ENCODE measurements at regions not wholly inside any gene's neighbourhood (a gene's known extent, or its start where the extent isn't known, plus 50 kb on each side); places are given as distances from the start of the nearest gene placed in this dataset.

GRCh38 chr20:52540509-52540908 is 348.9 kb upstream of the ZFP64 start:
- DNase-seq = no peak
- Histone ChIP-seq H3K4me3 (ENCODE audit: insufficient read depth, low read depth, low read length, poor library complexity, severe bottlenecking) (no peak overlapping the region), H3K4me1 (ENCODE audit: control insufficient read depth, insufficient read depth, low read length, poor library complexity, severe bottlenecking) (no peaks in the 10 kb centered on the region), H3K9me3 (ENCODE audit: control insufficient read depth, low read length) (no peaks in the 10 kb centered on the region), H3K36me3 (ENCODE audit: control insufficient read depth, insufficient read depth, low read length) (no peaks in the 10 kb centered on the region), H3K27ac (ENCODE audit: insufficient read depth, low read length, poor library complexity, severe bottlenecking) (no peak overlapping the region), H3K27me3 (replicated peaks; ENCODE audit: control insufficient read depth, insufficient read depth, low read length, poor library complexity, severe bottlenecking) (peaks cover 3% of the 10 kb centered on the region)

GRCh38 chr20:52539891-52540290 is 348.3 kb upstream of the ZFP64 start:
- no peak overlapping the region for H3K27ac ChIP-seq (ENCODE audit: insufficient read depth, low read length, poor library complexity, severe bottlenecking)
- no peak for DNase-seq
- H3K4me1 ChIP-seq (ENCODE audit: control insufficient read depth, insufficient read depth, low read length, poor library complexity, severe bottlenecking) = no peaks in the 10 kb centered on the region
- peaks cover 3% of the 10 kb centered on the region for H3K27me3 ChIP-seq (replicated peaks; ENCODE audit: control insufficient read depth, insufficient read depth, low read length, poor library complexity, severe bottlenecking)
- no peaks in the 10 kb centered on the region for H3K36me3 ChIP-seq (ENCODE audit: control insufficient read depth, insufficient read depth, low read length)
- no peak overlapping the region for H3K4me3 ChIP-seq (ENCODE audit: insufficient read depth, low read depth, low read length, poor library complexity, severe bottlenecking)
- no peaks in the 10 kb centered on the region for H3K9me3 ChIP-seq (ENCODE audit: control insufficient read depth, low read length)

- no peaks in the 10 kb centered on the region for H3K27me3 ChIP-seq (replicated peaks; ENCODE audit: control insufficient read depth, insufficient read depth, low read length, poor library complexity, severe bottlenecking)
- no peak for DNase-seq
- no peaks in the 10 kb centered on the region for H3K4me1 ChIP-seq (ENCODE audit: control insufficient read depth, insufficient read depth, low read length, poor library complexity, severe bottlenecking)
- no peaks in the 10 kb centered on the region for H3K9me3 ChIP-seq (ENCODE audit: control insufficient read depth, low read length)
- H3K27ac ChIP-seq (ENCODE audit: insufficient read depth, low read length, poor library complexity, severe bottlenecking) = no peak overlapping the region
- H3K4me3 ChIP-seq (ENCODE audit: insufficient read depth, low read depth, low read length, poor library complexity, severe bottlenecking) = no peak overlapping the region
- no peaks in the 10 kb centered on the region for H3K36me3 ChIP-seq (ENCODE audit: control insufficient read depth, insufficient read depth, low read length)
Observed at GRCh38 chr20:52536841-52537400, 345.3 kb upstream of the ZFP64 start.

- H3K27ac ChIP-seq (ENCODE audit: insufficient read depth, low read length, poor library complexity, severe bottlenecking) = no peak overlapping the region
- no peaks in the 10 kb centered on the region for H3K4me1 ChIP-seq (ENCODE audit: control insufficient read depth, insufficient read depth, low read length, poor library complexity, severe bottlenecking)
- DNase-seq = no peak
- H3K9me3 ChIP-seq (ENCODE audit: control insufficient read depth, low read length) = no peaks in the 10 kb centered on the region
- H3K27me3 ChIP-seq (replicated peaks; ENCODE audit: control insufficient read depth, insufficient read depth, low read length, poor library complexity, severe bottlenecking) = no peaks in the 10 kb centered on the region
- H3K4me3 ChIP-seq (ENCODE audit: insufficient read depth, low read depth, low read length, poor library complexity, severe bottlenecking) = no peak overlapping the region
- H3K36me3 ChIP-seq (ENCODE audit: control insufficient read depth, insufficient read depth, low read length) = no peaks in the 10 kb centered on the region
Observed at GRCh38 chr20:52536040-52536439, 344.5 kb upstream of the ZFP64 start.

- Histone ChIP-seq H3K36me3 (ENCODE audit: control insufficient read depth, insufficient read depth, low read length) (no peaks in the 10 kb centered on the region), H3K9me3 (ENCODE audit: control insufficient read depth, low read length) (no peaks in the 10 kb centered on the region), H3K27me3 (replicated peaks; ENCODE audit: control insufficient read depth, insufficient read depth, low read length, poor library complexity, severe bottlenecking) (no peaks in the 10 kb centered on the region), H3K27ac (ENCODE audit: insufficient read depth, low read length, poor library complexity, severe bottlenecking) (no peak overlapping the region), H3K4me3 (ENCODE audit: insufficient read depth, low read depth, low read length, poor library complexity, severe bottlenecking) (no peak overlapping the region), H3K4me1 (ENCODE audit: control insufficient read depth, insufficient read depth, low read length, poor library complexity, severe bottlenecking) (no peaks in the 10 kb centered on the region)
- no peak for DNase-seq
Observed at GRCh38 chr20:52534616-52535015, 343.0 kb upstream of the ZFP64 start.

GRCh38 chr20:52533401-52533800 is 341.8 kb upstream of the ZFP64 start:
- Histone ChIP-seq H3K4me1 (ENCODE audit: control insufficient read depth, insufficient read depth, low read length, poor library complexity, severe bottlenecking) (no peaks in the 10 kb centered on the region), H3K27me3 (replicated peaks; ENCODE audit: control insufficient read depth, insufficient read depth, low read length, poor library complexity, severe bottlenecking) (no peaks in the 10 kb centered on the region), H3K27ac (ENCODE audit: insufficient read depth, low read length, poor library complexity, severe bottlenecking) (no peak overlapping the region), H3K4me3 (ENCODE audit: insufficient read depth, low read depth, low read length, poor library complexity, severe bottlenecking) (no peak overlapping the region), H3K36me3 (ENCODE audit: control insufficient read depth, insufficient read depth, low read length) (no peaks in the 10 kb centered on the region), H3K9me3 (ENCODE audit: control insufficient read depth, low read length) (no peaks in the 10 kb centered on the region)
- no peak for DNase-seq

GRCh38 chr20:52532674-52533073 is 341.1 kb upstream of the ZFP64 start:
- H3K4me3 ChIP-seq (ENCODE audit: insufficient read depth, low read depth, low read length, poor library complexity, severe bottlenecking) = no peak overlapping the region
- H3K36me3 ChIP-seq (ENCODE audit: control insufficient read depth, insufficient read depth, low read length) = no peaks in the 10 kb centered on the region
- H3K27ac ChIP-seq (ENCODE audit: insufficient read depth, low read length, poor library complexity, severe bottlenecking) = no peak overlapping the region
- H3K4me1 ChIP-seq (ENCODE audit: control insufficient read depth, insufficient read depth, low read length, poor library complexity, severe bottlenecking) = no peaks in the 10 kb centered on the region
- no peak for DNase-seq
- no peaks in the 10 kb centered on the region for H3K9me3 ChIP-seq (ENCODE audit: control insufficient read depth, low read length)
- H3K27me3 ChIP-seq (replicated peaks; ENCODE audit: control insufficient read depth, insufficient read depth, low read length, poor library complexity, severe bottlenecking) = no peaks in the 10 kb centered on the region

GRCh38 chr20:52530571-52530970 is 339.0 kb upstream of the ZFP64 start:
- no peak for DNase-seq
- Histone ChIP-seq H3K9me3 (ENCODE audit: control insufficient read depth, low read length) (no peaks in the 10 kb centered on the region), H3K4me1 (ENCODE audit: control insufficient read depth, insufficient read depth, low read length, poor library complexity, severe bottlenecking) (no peaks in the 10 kb centered on the region), H3K27ac (ENCODE audit: insufficient read depth, low read length, poor library complexity, severe bottlenecking) (no peak overlapping the region), H3K27me3 (replicated peaks; ENCODE audit: control insufficient read depth, insufficient read depth, low read length, poor library complexity, severe bottlenecking) (no peaks in the 10 kb centered on the region), H3K36me3 (ENCODE audit: control insufficient read depth, insufficient read depth, low read length) (no peaks in the 10 kb centered on the region), H3K4me3 (ENCODE audit: insufficient read depth, low read depth, low read length, poor library complexity, severe bottlenecking) (no peak overlapping the region)

GRCh38 chr20:52529826-52530225 is 338.2 kb upstream of the ZFP64 start:
- no peak overlapping the region for H3K4me3 ChIP-seq (ENCODE audit: insufficient read depth, low read depth, low read length, poor library complexity, severe bottlenecking)
- no peak for DNase-seq

GRCh38 chr20:52524861-52525260 is 333.3 kb upstream of the ZFP64 start:
- no peaks in the 10 kb centered on the region for H3K9me3 ChIP-seq (ENCODE audit: control insufficient read depth, low read length)
- no peak overlapping the region for H3K27ac ChIP-seq (ENCODE audit: insufficient read depth, low read length, poor library complexity, severe bottlenecking)
- no peaks in the 10 kb centered on the region for H3K36me3 ChIP-seq (ENCODE audit: control insufficient read depth, insufficient read depth, low read length)
- no peak for DNase-seq
- no peaks in the 10 kb centered on the region for H3K4me1 ChIP-seq (ENCODE audit: control insufficient read depth, insufficient read depth, low read length, poor library complexity, severe bottlenecking)
- no peaks in the 10 kb centered on the region for H3K27me3 ChIP-seq (replicated peaks; ENCODE audit: control insufficient read depth, insufficient read depth, low read length, poor library complexity, severe bottlenecking)
- no peak overlapping the region for H3K4me3 ChIP-seq (ENCODE audit: insufficient read depth, low read depth, low read length, poor library complexity, severe bottlenecking)

More at GRCh38 chr20:52529826-52530225, 338.2 kb upstream of the ZFP64 start:
- no peaks in the 10 kb centered on the region for H3K9me3 ChIP-seq (ENCODE audit: control insufficient read depth, low read length)
- no peaks in the 10 kb centered on the region for H3K36me3 ChIP-seq (ENCODE audit: control insufficient read depth, insufficient read depth, low read length)
- H3K27me3 ChIP-seq (replicated peaks; ENCODE audit: control insufficient read depth, insufficient read depth, low read length, poor library complexity, severe bottlenecking) = no peaks in the 10 kb centered on the region
- no peak overlapping the region for H3K27ac ChIP-seq (ENCODE audit: insufficient read depth, low read length, poor library complexity, severe bottlenecking)
- no peaks in the 10 kb centered on the region for H3K4me1 ChIP-seq (ENCODE audit: control insufficient read depth, insufficient read depth, low read length, poor library complexity, severe bottlenecking)
